Stomach (tissue), 4 donors: ENCODE measurements at regions not wholly inside any gene's neighbourhood (a gene's known extent, or its start where the extent isn't known, plus 50 kb on each side); places are given as distances from the start of the nearest gene placed in this dataset.

ENCODE experiments used
- POLR2A ChIP-seq, 4 donors: fragments of 450-650 bp; IDR thresholded peaks; one replicate each; pipeline ENCODE4 v1.6.1; 2016; ENCODE audit warnings: antibody characterized with exemption in 4 of 4, control low read depth in 2 of 4, mild to moderate bottlenecking in 1 of 4, moderate library complexity in 1 of 4
- TF ChIP-seq, protein P1 (sequence below), 7 experiments: fragments of 450-650 bp in 4 of 7; fragments of 200-600 bp in 3 of 7; sonication (generic) in 3 of 7; IDR thresholded peaks; one replicate each; pipeline ENCODE4 v1.5.1; 2016 to 2019; ENCODE audit warnings: antibody characterized with exemption in 7 of 7, control low read depth in 2 of 7, mild to moderate bottlenecking in 1 of 7

DNA sequence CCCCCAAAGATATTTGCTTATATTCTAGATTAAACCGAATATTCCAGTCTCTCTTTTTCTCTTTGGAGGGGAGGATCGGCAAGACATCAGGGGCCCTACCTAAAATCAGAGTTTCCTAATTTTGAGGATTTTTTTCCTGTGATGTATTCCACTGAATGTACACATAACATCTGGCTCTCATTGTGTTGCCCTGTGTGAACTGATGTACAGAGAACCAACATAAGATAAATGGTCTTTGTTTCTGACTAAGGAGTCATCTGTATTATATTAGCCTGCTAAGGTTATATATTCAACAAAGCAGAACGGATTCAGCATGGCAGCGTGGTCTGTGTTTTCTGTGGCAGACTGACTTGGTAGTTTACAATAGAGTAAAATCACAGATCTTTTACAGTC, 114.8 kb upstream of the NCAM2 start:
- TF ChIP-seq, protein P1, sequence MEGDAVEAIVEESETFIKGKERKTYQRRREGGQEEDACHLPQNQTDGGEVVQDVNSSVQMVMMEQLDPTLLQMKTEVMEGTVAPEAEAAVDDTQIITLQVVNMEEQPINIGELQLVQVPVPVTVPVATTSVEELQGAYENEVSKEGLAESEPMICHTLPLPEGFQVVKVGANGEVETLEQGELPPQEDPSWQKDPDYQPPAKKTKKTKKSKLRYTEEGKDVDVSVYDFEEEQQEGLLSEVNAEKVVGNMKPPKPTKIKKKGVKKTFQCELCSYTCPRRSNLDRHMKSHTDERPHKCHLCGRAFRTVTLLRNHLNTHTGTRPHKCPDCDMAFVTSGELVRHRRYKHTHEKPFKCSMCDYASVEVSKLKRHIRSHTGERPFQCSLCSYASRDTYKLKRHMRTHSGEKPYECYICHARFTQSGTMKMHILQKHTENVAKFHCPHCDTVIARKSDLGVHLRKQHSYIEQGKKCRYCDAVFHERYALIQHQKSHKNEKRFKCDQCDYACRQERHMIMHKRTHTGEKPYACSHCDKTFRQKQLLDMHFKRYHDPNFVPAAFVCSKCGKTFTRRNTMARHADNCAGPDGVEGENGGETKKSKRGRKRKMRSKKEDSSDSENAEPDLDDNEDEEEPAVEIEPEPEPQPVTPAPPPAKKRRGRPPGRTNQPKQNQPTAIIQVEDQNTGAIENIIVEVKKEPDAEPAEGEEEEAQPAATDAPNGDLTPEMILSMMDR (IDR thresholded peaks at IDR 0.05) = no peak
- TF ChIP-seq POLR2A (IDR thresholded peaks at IDR 0.05) = no peak
